Activated CD4-positive, alpha-beta T cell treated with anti-CD3 and anti-CD28 coated beads, Interleukin-2, amount 10 ng/mL, durations not matched to agents 24 days and 14 days (primary cell): ENCODE measurements at regions not wholly inside any gene's neighbourhood (a gene's known extent, or its start where the extent isn't known, plus 50 kb on each side); places are given as distances from the start of the nearest gene placed in this dataset.

Source experiments
- DNase-seq: peaks from one replicate; pipeline ENCODE4 v3.0.0; 2022
- H3K27ac Mint-ChIP-seq: one replicate; pipeline ENCODE4 v1.8.0; 2022; ENCODE audit warnings: mild to moderate bottlenecking, mixed read lengths
- H3K27me3 Mint-ChIP-seq: one replicate; pipeline ENCODE4 v1.8.0; 2022; ENCODE audit warnings: mixed read lengths
- H3K36me3 Mint-ChIP-seq: one replicate; pipeline ENCODE4 v1.8.0; 2022; ENCODE audit warnings: low read depth, mild to moderate bottlenecking, mixed read lengths
- H3K4me1 Mint-ChIP-seq: one replicate; pipeline ENCODE4 v1.8.0; 2021; ENCODE audit warnings: mixed read lengths
- H3K4me3 Mint-ChIP-seq: one replicate; pipeline ENCODE4 v1.8.0; 2022; ENCODE audit warnings: mild to moderate bottlenecking, moderate library complexity, mixed read lengths
- H3K9me3 Mint-ChIP-seq: one replicate; pipeline ENCODE4 v1.8.0; 2021; ENCODE audit warnings: mixed read lengths
- intact Hi-C: fragments of 100-400 bp; cut with micrococcal nuclease; formaldehyde crosslinking; loops from one replicate; pipeline ENCODE4 v1.15.1; 2023

- intact Hi-C loops, result no loop called here
- H3K36me3 Mint-ChIP-seq, result no peaks in the 10 kb centered on the region
- no peak for DNase-seq
- no peaks in the 10 kb centered on the region for H3K27me3 Mint-ChIP-seq
- no peaks in the 10 kb centered on the region for H3K9me3 Mint-ChIP-seq
- H3K4me3 Mint-ChIP-seq, result no peak overlapping the region
- H3K4me1 Mint-ChIP-seq, result no peaks in the 10 kb centered on the region
- no peak overlapping the region for H3K27ac Mint-ChIP-seq
These were observed 110.0 kb upstream of the ETAA1 start for GRCh38 chr2:67286981-67287759.

- no peaks in the 10 kb centered on the region for H3K9me3 Mint-ChIP-seq
These were observed 107.9 kb upstream of the ETAA1 start for GRCh38 chr2:67289271-67289670.

GRCh38 chr2:67289921-67290371, 107.2 kb upstream of the ETAA1 start:
- H3K27me3 Mint-ChIP-seq, result no peaks in the 10 kb centered on the region
- DNase-seq, result no peak
- H3K4me3 Mint-ChIP-seq, result no peak overlapping the region
- H3K9me3 Mint-ChIP-seq, result no peaks in the 10 kb centered on the region
- H3K4me1 Mint-ChIP-seq, result no peaks in the 10 kb centered on the region
- intact Hi-C loops, result no loop called here
- H3K27ac Mint-ChIP-seq, result no peak overlapping the region
- H3K36me3 Mint-ChIP-seq, result no peaks in the 10 kb centered on the region

More at GRCh38 chr2:67289271-67289670, 107.9 kb upstream of the ETAA1 start:
- Mint-ChIP-seq H3K36me3 (no peaks in the 10 kb centered on the region), H3K4me1 (no peaks in the 10 kb centered on the region), H3K4me3 (no peak overlapping the region), H3K27me3 (no peaks in the 10 kb centered on the region), H3K27ac (no peak overlapping the region)
- intact Hi-C loops, result no loop called here
- no peak for DNase-seq

- H3K9me3 Mint-ChIP-seq, result no peaks in the 10 kb centered on the region
These were observed 106.5 kb upstream of the ETAA1 start for GRCh38 chr2:67290451-67291290.

GRCh38 chr2:67294218-67294617, 102.9 kb upstream of the ETAA1 start:
- no peak overlapping the region for H3K4me3 Mint-ChIP-seq
- H3K27ac Mint-ChIP-seq, result no peak overlapping the region
- no peaks in the 10 kb centered on the region for H3K9me3 Mint-ChIP-seq
- no peak for DNase-seq
- H3K4me1 Mint-ChIP-seq, result no peaks in the 10 kb centered on the region
- H3K27me3 Mint-ChIP-seq, result no peaks in the 10 kb centered on the region
- no peaks in the 10 kb centered on the region for H3K36me3 Mint-ChIP-seq
- intact Hi-C loops, result no loop called here

More at GRCh38 chr2:67290451-67291290, 106.5 kb upstream of the ETAA1 start:
- H3K27me3 Mint-ChIP-seq, result no peaks in the 10 kb centered on the region
- DNase-seq, result no peak
- H3K4me1 Mint-ChIP-seq, result no peaks in the 10 kb centered on the region
- no peak overlapping the region for H3K4me3 Mint-ChIP-seq
- intact Hi-C loops, result no loop called here
- no peak overlapping the region for H3K27ac Mint-ChIP-seq
- H3K36me3 Mint-ChIP-seq, result no peaks in the 10 kb centered on the region

GRCh38 chr2:67295406-67295805, 101.7 kb upstream of the ETAA1 start:
- DNase-seq, result no peak
- H3K27me3 Mint-ChIP-seq, result no peaks in the 10 kb centered on the region
- no peaks in the 10 kb centered on the region for H3K36me3 Mint-ChIP-seq
- no peak overlapping the region for H3K27ac Mint-ChIP-seq
- no peaks in the 10 kb centered on the region for H3K4me1 Mint-ChIP-seq
- H3K9me3 Mint-ChIP-seq, result no peaks in the 10 kb centered on the region
- H3K4me3 Mint-ChIP-seq, result no peak overlapping the region
- intact Hi-C loops, result no loop called here

GRCh38 chr2:67295851-67296250, 101.3 kb upstream of the ETAA1 start:
- Mint-ChIP-seq H3K36me3 (no peaks in the 10 kb centered on the region), H3K9me3 (no peaks in the 10 kb centered on the region), H3K4me1 (no peaks in the 10 kb centered on the region), H3K4me3 (no peak overlapping the region), H3K27ac (no peak overlapping the region), H3K27me3 (no peaks in the 10 kb centered on the region)
- intact Hi-C loops, result no loop called here
- DNase-seq, result no peak

GRCh38 chr2:67304300-67304890, 92.7 kb upstream of the ETAA1 start:
- H3K27me3 Mint-ChIP-seq, result peaks cover 3% of the 10 kb centered on the region
- DNase-seq, result no peak
- H3K4me3 Mint-ChIP-seq, result no peak overlapping the region
- H3K27ac Mint-ChIP-seq, result no peak overlapping the region
- intact Hi-C loops, result no loop called here
- no peaks in the 10 kb centered on the region for H3K36me3 Mint-ChIP-seq
- H3K9me3 Mint-ChIP-seq, result no peaks in the 10 kb centered on the region
- H3K4me1 Mint-ChIP-seq, result no peaks in the 10 kb centered on the region

- no peak for DNase-seq
- H3K27ac Mint-ChIP-seq, result no peak overlapping the region
- H3K9me3 Mint-ChIP-seq, result no peaks in the 10 kb centered on the region
- no peaks in the 10 kb centered on the region for H3K36me3 Mint-ChIP-seq
- H3K4me3 Mint-ChIP-seq, result no peak overlapping the region
- H3K27me3 Mint-ChIP-seq, result peaks cover 3% of the 10 kb centered on the region
- no peaks in the 10 kb centered on the region for H3K4me1 Mint-ChIP-seq
- intact Hi-C loops, result no loop called here
These were observed 87.9 kb upstream of the ETAA1 start for GRCh38 chr2:67309281-67309680.

- peaks cover 3% of the 10 kb centered on the region for H3K27me3 Mint-ChIP-seq
- no peak for DNase-seq
- H3K9me3 Mint-ChIP-seq, result no peaks in the 10 kb centered on the region
- intact Hi-C loops, result no loop called here
- H3K4me1 Mint-ChIP-seq, result no peaks in the 10 kb centered on the region
- H3K27ac Mint-ChIP-seq, result no peak overlapping the region
- H3K4me3 Mint-ChIP-seq, result no peak overlapping the region
- no peaks in the 10 kb centered on the region for H3K36me3 Mint-ChIP-seq
These were observed 85.6 kb upstream of the ETAA1 start for GRCh38 chr2:67311536-67311935.

GRCh38 chr2:67312871-67313270, 84.3 kb upstream of the ETAA1 start:
- no peak for DNase-seq
- H3K4me1 Mint-ChIP-seq, result no peaks in the 10 kb centered on the region
- H3K27ac Mint-ChIP-seq, result no peak overlapping the region
- no peaks in the 10 kb centered on the region for H3K27me3 Mint-ChIP-seq
- no peaks in the 10 kb centered on the region for H3K9me3 Mint-ChIP-seq
- H3K36me3 Mint-ChIP-seq, result no peaks in the 10 kb centered on the region
- H3K4me3 Mint-ChIP-seq, result no peak overlapping the region
- intact Hi-C loops, result no loop called here

GRCh38 chr2:67313536-67313935, 83.6 kb upstream of the ETAA1 start:
- no peak overlapping the region for H3K4me3 Mint-ChIP-seq
- intact Hi-C loops, result no loop called here

GRCh38 chr2:67318031-67318430, 79.1 kb upstream of the ETAA1 start:
- H3K4me3 Mint-ChIP-seq, result no peak overlapping the region
- no peaks in the 10 kb centered on the region for H3K9me3 Mint-ChIP-seq
- DNase-seq, result no peak
- no peaks in the 10 kb centered on the region for H3K27me3 Mint-ChIP-seq
- intact Hi-C loops, result no loop called here
- no peaks in the 10 kb centered on the region for H3K4me1 Mint-ChIP-seq
- no peak overlapping the region for H3K27ac Mint-ChIP-seq
- no peaks in the 10 kb centered on the region for H3K36me3 Mint-ChIP-seq

More at GRCh38 chr2:67313536-67313935, 83.6 kb upstream of the ETAA1 start:
- Mint-ChIP-seq H3K27me3 (no peaks in the 10 kb centered on the region), H3K36me3 (no peaks in the 10 kb centered on the region), H3K9me3 (no peaks in the 10 kb centered on the region), H3K4me1 (no peaks in the 10 kb centered on the region), H3K27ac (no peak overlapping the region)
- DNase-seq, result no peak

- intact Hi-C loops, result no loop called here
- Mint-ChIP-seq H3K9me3 (no peaks in the 10 kb centered on the region), H3K4me1 (no peaks in the 10 kb centered on the region)
These were observed 78.6 kb upstream of the ETAA1 start for GRCh38 chr2:67318563-67318962.

More at GRCh38 chr2:67318563-67318962, 78.6 kb upstream of the ETAA1 start:
- H3K27ac Mint-ChIP-seq, result no peak overlapping the region
- no peaks in the 10 kb centered on the region for H3K36me3 Mint-ChIP-seq
- H3K4me3 Mint-ChIP-seq, result no peak overlapping the region
- H3K27me3 Mint-ChIP-seq, result no peaks in the 10 kb centered on the region
- no peak for DNase-seq
